AG04450 (cell line): ENCODE measurements at regions not wholly inside any gene's neighbourhood (a gene's known extent, or its start where the extent isn't known, plus 50 kb on each side); places are given as distances from the start of the nearest gene placed in this dataset.

Experiments
- CTCF ChIA-PET: fragments of 300-600, 350-600 bp; formaldehyde crosslinking; extraction: SDS; loops from one replicate; lab custom pipeline; 2022; ENCODE audit warnings: antibody characterized with exemption, inconsistent platforms; lab: Charles Lee
- POLR2A ChIA-PET: fragments of 350-600 bp; formaldehyde crosslinking; extraction: SDS; loops from one replicate; lab custom pipeline; 2021; ENCODE audit warnings: antibody characterized with exemption, inconsistent platforms; lab: Yijun Ruan, JAX
- DNase-seq: peaks from one replicate; pipeline ENCODE4 v3.0.0-alpha.2; 2011; ENCODE audit warnings: low read depth, low spot score
- H3K27ac ChIP-seq: one replicate; pipeline ENCODE4 v1.5.1; 2012; ENCODE audit warnings: low read depth, low read length, control low read depth
- H3K27me3 ChIP-seq: one replicate; pipeline ENCODE4 v1.6.0; 2012; ENCODE audit warnings: low read length; ENCODE audit not compliant: control insufficient read depth, insufficient read depth
- H3K4me3 ChIP-seq: 2 replicates; pipeline ENCODE4 v1.5.1; 2011; ENCODE audit warnings: mild to moderate bottlenecking, low read depth, low read length, control low read depth
- H3K9me3 ChIP-seq: 2 replicates; pipeline ENCODE4 v1.5.1; 2012; ENCODE audit warnings: low read length; ENCODE audit not compliant: control insufficient read depth, insufficient read depth
- TF ChIP-seq, protein P1 (sequence below): IDR thresholded peaks from 2 replicates; pipeline ENCODE4 v1.5.1; 2011; ENCODE audit warnings: low read depth, low read length, control low read depth, inconsistent platforms

DNA sequence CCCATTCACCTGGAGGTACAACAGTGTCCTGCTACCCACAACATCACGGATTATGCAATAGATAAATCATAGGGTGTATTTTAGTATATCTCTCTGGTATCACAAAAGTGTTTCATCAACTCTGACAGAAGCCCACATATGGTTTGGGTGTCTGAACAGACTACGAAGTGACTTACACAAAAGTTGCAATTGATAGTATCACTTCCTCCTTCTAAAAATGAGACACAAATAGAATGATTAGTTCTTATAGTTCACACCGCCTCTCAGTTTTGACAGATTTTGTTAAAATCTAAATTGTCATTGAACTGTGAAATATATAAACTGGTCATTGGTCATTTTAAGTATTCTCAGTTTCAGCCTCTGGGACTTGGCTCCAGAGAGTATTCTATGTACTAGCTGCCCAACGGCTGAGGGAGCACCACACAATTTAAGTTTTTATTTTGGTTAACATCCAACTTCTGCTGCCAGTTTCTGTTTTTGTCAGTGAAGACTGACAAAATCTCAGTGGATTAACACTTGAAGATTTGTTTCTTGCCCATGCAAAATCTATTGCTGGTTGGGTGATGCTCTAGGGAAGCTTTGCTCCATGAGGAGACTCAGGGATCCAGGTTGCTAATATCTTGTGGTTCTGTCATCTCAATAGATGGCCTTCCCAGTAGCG is 113.8 kb upstream of the PUDP start:
- CTCF ChIA-PET = no interaction called here
- POLR2A ChIA-PET = no interaction called here
- TF ChIP-seq, protein P1, sequence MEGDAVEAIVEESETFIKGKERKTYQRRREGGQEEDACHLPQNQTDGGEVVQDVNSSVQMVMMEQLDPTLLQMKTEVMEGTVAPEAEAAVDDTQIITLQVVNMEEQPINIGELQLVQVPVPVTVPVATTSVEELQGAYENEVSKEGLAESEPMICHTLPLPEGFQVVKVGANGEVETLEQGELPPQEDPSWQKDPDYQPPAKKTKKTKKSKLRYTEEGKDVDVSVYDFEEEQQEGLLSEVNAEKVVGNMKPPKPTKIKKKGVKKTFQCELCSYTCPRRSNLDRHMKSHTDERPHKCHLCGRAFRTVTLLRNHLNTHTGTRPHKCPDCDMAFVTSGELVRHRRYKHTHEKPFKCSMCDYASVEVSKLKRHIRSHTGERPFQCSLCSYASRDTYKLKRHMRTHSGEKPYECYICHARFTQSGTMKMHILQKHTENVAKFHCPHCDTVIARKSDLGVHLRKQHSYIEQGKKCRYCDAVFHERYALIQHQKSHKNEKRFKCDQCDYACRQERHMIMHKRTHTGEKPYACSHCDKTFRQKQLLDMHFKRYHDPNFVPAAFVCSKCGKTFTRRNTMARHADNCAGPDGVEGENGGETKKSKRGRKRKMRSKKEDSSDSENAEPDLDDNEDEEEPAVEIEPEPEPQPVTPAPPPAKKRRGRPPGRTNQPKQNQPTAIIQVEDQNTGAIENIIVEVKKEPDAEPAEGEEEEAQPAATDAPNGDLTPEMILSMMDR = no peak

DNA sequence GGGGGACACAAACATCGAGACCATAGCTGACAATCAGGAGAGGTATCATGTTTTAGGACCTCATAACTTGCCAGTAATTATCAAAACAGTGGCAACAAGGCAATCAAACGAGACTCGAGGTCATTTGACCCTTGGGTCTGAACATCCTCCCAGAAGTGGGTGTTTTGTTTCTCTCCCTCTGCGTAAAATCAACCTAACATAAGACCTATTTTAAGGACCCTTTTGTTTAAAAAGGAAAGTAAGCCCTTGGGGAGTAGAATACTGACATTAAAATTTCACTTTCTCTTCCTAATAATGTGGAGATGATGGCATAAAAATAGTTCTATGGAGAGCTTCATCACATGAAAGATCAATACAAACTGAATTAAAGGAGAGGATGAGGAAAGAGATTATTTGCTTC is 106.2 kb upstream of the PUDP start:
- no peak overlapping the region for H3K4me3 ChIP-seq
- no peaks in the 10 kb centered on the region for H3K9me3 ChIP-seq
- ChIA-PET POLR2A (no interaction called here), CTCF (interaction anchor here (0.6 kb wide), 1 partner anchor 442 kb away, joined by 6 read pairs; no protein-coding TSS in a partner anchor)
- TF ChIP-seq, protein P1 = no peak
- H3K27me3 ChIP-seq = no peaks in the 10 kb centered on the region
- no peak for DNase-seq
- no peak overlapping the region for H3K27ac ChIP-seq

More for the DNA sequence above, 113.8 kb upstream of the PUDP start:
- no peak overlapping the region for H3K4me3 ChIP-seq
- H3K27ac ChIP-seq = no peak overlapping the region
- DNase-seq = no peak
- H3K9me3 ChIP-seq = no peaks in the 10 kb centered on the region
- no peaks in the 10 kb centered on the region for H3K27me3 ChIP-seq

DNA sequence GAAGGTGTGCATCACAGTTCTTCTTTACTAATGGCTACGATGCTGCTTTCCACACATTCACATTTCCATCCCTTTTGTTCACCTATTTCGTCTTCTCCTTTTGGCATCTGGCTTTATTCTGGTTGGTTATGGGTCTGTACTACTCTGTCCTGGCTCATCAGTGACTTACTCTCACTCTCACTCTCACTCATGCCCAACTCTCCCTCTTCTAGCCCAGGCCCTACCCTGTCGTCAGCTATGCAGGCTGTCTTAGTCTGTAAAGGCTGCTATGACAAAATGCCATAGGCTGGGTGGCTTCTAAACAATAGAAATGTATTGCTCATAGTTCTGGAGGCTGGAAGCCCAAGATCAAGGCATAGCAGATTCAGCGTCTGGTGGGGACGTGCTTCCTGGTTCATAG is 105.6 kb upstream of the PUDP start:
- Histone ChIP-seq H3K4me3 (no peak overlapping the region), H3K27ac (no peak overlapping the region), H3K9me3 (no peaks in the 10 kb centered on the region), H3K27me3 (no peaks in the 10 kb centered on the region)
- no peak for DNase-seq
- CTCF ChIA-PET = no interaction called here
- TF ChIP-seq, protein P1 = no peak
- POLR2A ChIA-PET = no interaction called here

DNA sequence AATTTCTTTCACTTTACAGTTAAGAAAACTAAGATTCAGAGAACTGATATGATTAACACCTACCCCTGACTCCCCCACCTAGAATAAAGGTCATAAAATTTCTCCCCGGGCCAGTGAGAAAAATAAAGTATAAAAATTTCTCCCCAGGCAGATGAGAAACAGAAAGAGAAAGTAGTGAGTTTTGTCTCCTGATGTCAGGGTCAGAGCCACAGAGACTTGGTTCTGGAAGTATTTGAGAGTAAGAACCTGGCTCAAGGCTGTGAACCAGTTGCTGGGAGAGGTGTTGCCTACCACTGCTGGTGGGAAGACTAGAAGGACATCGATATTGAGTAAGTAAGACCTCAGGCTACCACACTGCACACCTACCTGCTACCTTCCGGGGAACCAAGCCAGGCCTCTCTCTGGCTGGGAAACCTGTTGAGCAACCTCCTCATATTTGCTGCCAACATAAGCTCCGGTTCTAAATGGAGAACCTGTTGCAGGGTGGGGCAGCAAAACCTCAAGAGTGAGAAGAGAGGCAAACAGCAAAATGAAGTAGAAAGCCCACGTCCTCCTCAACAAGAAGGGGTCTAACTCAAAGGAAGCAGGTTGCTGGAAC is 104.2 kb upstream of the PUDP start:
- Histone ChIP-seq H3K27me3 (no peaks in the 10 kb centered on the region), H3K9me3 (no peaks in the 10 kb centered on the region), H3K27ac (no peak overlapping the region), H3K4me3 (no peak overlapping the region)
- ChIA-PET CTCF (no interaction called here), POLR2A (no interaction called here)
- DNase-seq = no peak
- TF ChIP-seq, protein P1 = no peak

DNA sequence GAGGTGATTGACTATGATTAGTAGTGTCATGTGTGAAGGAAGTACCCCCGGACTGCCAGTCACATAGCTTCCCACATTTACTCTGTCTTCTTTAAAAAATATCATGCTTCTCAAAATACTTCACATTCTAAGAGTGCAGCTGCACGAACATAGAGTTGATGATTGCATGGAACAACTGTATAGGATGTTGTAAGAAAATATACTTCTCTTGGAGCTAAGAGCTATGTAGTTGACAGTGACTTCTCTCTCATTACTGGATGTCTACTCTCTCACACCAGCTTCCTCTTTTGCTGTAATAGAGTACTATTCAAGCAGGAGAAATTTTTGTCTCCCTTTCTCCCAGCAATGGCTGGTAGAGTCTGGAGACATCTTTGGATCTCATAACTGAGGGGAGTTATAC is 99.4 kb upstream of the PUDP start:
- no peak for DNase-seq
- H3K27me3 ChIP-seq = no peaks in the 10 kb centered on the region
- H3K4me3 ChIP-seq = no peak overlapping the region
- H3K27ac ChIP-seq = no peak overlapping the region
- ChIA-PET POLR2A (no interaction called here), CTCF (no interaction called here)
- TF ChIP-seq, protein P1 = no peak
- no peaks in the 10 kb centered on the region for H3K9me3 ChIP-seq
